ENCODE measurements at regions not wholly inside any gene's neighbourhood (a gene's known extent, or its start where the extent isn't known, plus 50 kb on each side); places are given as distances from the start of the nearest gene placed in this dataset.
A peak's percentile ranks its signal among the peaks of the same experiment; 100 is the strongest.

GRCh38 chr14:65206448-65207096 is 104.3 kb upstream of the MAX start:
- DNase-seq (ENCODE audit: low spot score): no peak
- H3K36me3 Mint-ChIP-seq (ENCODE audit: low read depth): 0 out of 3 replicates have a peak, but pooled peaks cover 2% of the 10 kb centered on the region
- Histone ChIP-seq H3K27ac (ENCODE audit: low read depth) (no peak overlapping the region), H3K4me2 (no peak overlapping the region), H3K79me2 (replicated peaks; ENCODE audit: insufficient read depth) (no peaks in the 10 kb centered on the region), H3K4me1 (ENCODE audit: insufficient read depth) (no peaks in the 10 kb centered on the region), H3K27me3 (ENCODE audit: insufficient read depth) (no peaks in the 10 kb centered on the region), H3F3A (replicated peaks; ENCODE audit: low read depth) (no peaks in the 10 kb centered on the region), H4K20me1 (replicated peaks; ENCODE audit: insufficient read depth) (no peaks in the 10 kb centered on the region), H3K9me2 (ENCODE audit: insufficient read depth) (no peaks in the 10 kb centered on the region; the same call in 1 of the 2 replicates), H3K4me3 (no peak overlapping the region), H3K36me3 (ENCODE audit: insufficient read depth) (no peaks in the 10 kb centered on the region), H2AFZ (0 out of 2 replicates have a peak overlapping the region, but pooled peaks have one; percentile 23)
- H3K9me3 Mint-ChIP-seq: peaks cover 6% of the 10 kb centered on the region
- H3K4me1 Mint-ChIP-seq: no peaks in the 10 kb centered on the region; the same call in 2 of the 3 replicates
- H3K4me3 Mint-ChIP-seq: no peak overlapping the region
- no peak overlapping the region for H3K27ac Mint-ChIP-seq
- peaks cover 7% of the 10 kb centered on the region for H3K27me3 Mint-ChIP-seq (ENCODE audit: insufficient read depth, low read depth, poor library complexity)
- TF ChIP-seq ZNF331 (CRISPR knock-in tag; IDR thresholded peaks at IDR 0.05; ENCODE audit: low read depth) (no peak), POLR2AphosphoS5 (IDR thresholded peaks at IDR 0.05; ENCODE audit: low read depth) (no peak), EZH2 (IDR thresholded peaks at IDR 0.05; ENCODE audit: low read depth, unreplicated experiment) (no peak), JUNB (IDR thresholded peaks at IDR 0.05; ENCODE audit: unreplicated experiment) (no peak), ZNF114 (CRISPR knock-in tag; IDR thresholded peaks at IDR 0.05) (no peak), NANOG (IDR thresholded peaks at IDR 0.05; ENCODE audit: borderline replicate concordance) (no peak), CREB1 (CRISPR knock-in tag; IDR thresholded peaks at IDR 0.05; ENCODE audit: low read depth) (no peak), STAT1 (IDR thresholded peaks at IDR 0.05; ENCODE audit: unreplicated experiment) (no peak), REST (IDR thresholded peaks at IDR 0.05; ENCODE audit: unreplicated experiment) (no peak), EZH2phosphoT487 (IDR thresholded peaks at IDR 0.05; ENCODE audit: unreplicated experiment) (no peak)
- TF ChIP-seq, protein P1, sequence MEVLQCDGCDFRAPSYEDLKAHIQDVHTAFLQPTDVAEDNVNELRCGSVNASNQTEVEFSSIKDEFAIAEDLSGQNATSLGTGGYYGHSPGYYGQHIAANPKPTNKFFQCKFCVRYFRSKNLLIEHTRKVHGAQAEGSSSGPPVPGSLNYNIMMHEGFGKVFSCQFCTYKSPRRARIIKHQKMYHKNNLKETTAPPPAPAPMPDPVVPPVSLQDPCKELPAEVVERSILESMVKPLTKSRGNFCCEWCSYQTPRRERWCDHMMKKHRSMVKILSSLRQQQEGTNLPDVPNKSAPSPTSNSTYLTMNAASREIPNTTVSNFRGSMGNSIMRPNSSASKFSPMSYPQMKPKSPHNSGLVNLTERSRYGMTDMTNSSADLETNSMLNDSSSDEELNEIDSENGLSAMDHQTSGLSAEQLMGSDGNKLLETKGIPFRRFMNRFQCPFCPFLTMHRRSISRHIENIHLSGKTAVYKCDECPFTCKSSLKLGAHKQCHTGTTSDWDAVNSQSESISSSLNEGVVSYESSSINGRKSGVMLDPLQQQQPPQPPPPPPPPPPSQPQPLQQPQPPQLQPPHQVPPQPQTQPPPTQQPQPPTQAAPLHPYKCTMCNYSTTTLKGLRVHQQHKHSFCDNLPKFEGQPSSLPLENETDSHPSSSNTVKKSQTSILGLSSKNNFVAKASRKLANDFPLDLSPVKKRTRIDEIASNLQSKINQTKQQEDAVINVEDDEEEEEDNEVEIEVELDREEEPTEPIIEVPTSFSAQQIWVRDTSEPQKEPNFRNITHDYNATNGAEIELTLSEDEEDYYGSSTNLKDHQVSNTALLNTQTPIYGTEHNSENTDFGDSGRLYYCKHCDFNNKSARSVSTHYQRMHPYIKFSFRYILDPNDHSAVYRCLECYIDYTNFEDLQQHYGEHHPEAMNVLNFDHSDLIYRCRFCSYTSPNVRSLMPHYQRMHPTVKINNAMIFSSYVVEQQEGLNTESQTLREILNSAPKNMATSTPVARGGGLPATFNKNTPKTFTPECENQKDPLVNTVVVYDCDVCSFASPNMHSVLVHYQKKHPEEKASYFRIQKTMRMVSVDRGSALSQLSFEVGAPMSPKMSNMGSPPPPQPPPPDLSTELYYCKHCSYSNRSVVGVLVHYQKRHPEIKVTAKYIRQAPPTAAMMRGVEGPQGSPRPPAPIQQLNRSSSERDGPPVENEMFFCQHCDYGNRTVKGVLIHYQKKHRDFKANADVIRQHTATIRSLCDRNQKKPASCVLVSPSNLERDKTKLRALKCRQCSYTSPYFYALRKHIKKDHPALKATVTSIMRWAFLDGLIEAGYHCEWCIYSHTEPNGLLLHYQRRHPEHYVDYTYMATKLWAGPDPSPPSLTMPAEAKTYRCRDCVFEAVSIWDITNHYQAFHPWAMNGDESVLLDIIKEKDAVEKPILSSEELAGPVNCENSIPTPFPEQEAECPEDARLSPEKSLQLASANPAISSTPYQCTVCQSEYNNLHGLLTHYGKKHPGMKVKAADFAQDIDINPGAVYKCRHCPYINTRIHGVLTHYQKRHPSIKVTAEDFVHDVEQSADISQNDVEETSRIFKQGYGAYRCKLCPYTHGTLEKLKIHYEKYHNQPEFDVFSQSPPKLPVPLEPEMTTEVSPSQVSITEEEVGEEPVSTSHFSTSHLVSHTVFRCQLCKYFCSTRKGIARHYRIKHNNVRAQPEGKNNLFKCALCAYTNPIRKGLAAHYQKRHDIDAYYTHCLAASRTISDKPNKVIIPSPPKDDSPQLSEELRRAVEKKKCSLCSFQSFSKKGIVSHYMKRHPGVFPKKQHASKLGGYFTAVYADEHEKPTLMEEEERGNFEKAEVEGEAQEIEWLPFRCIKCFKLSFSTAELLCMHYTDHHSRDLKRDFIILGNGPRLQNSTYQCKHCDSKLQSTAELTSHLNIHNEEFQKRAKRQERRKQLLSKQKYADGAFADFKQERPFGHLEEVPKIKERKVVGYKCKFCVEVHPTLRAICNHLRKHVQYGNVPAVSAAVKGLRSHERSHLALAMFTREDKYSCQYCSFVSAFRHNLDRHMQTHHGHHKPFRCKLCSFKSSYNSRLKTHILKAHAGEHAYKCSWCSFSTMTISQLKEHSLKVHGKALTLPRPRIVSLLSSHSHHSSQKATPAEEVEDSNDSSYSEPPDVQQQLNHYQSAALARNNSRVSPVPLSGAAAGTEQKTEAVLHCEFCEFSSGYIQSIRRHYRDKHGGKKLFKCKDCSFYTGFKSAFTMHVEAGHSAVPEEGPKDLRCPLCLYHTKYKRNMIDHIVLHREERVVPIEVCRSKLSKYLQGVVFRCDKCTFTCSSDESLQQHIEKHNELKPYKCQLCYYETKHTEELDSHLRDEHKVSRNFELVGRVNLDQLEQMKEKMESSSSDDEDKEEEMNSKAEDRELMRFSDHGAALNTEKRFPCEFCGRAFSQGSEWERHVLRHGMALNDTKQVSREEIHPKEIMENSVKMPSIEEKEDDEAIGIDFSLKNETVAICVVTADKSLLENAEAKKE (CRISPR knock-in tag; IDR thresholded peaks at IDR 0.05): no peak
- TF ChIP-seq, protein P2, sequence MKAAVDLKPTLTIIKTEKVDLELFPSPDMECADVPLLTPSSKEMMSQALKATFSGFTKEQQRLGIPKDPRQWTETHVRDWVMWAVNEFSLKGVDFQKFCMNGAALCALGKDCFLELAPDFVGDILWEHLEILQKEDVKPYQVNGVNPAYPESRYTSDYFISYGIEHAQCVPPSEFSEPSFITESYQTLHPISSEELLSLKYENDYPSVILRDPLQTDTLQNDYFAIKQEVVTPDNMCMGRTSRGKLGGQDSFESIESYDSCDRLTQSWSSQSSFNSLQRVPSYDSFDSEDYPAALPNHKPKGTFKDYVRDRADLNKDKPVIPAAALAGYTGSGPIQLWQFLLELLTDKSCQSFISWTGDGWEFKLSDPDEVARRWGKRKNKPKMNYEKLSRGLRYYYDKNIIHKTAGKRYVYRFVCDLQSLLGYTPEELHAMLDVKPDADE (IDR thresholded peaks at IDR 0.05): no peak
- TF ChIP-seq, protein P3, sequence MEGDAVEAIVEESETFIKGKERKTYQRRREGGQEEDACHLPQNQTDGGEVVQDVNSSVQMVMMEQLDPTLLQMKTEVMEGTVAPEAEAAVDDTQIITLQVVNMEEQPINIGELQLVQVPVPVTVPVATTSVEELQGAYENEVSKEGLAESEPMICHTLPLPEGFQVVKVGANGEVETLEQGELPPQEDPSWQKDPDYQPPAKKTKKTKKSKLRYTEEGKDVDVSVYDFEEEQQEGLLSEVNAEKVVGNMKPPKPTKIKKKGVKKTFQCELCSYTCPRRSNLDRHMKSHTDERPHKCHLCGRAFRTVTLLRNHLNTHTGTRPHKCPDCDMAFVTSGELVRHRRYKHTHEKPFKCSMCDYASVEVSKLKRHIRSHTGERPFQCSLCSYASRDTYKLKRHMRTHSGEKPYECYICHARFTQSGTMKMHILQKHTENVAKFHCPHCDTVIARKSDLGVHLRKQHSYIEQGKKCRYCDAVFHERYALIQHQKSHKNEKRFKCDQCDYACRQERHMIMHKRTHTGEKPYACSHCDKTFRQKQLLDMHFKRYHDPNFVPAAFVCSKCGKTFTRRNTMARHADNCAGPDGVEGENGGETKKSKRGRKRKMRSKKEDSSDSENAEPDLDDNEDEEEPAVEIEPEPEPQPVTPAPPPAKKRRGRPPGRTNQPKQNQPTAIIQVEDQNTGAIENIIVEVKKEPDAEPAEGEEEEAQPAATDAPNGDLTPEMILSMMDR (conservative IDR thresholded peaks at IDR 0.05; ENCODE audit: low read depth in 2 of 2): no peak
- no peak for ATAC-seq

Measured in GM23338 (cell line).